ENCODE measurements at regions not wholly inside any gene's neighbourhood (a gene's known extent, or its start where the extent isn't known, plus 50 kb on each side); places are given as distances from the start of the nearest gene placed in this dataset.

DNA sequence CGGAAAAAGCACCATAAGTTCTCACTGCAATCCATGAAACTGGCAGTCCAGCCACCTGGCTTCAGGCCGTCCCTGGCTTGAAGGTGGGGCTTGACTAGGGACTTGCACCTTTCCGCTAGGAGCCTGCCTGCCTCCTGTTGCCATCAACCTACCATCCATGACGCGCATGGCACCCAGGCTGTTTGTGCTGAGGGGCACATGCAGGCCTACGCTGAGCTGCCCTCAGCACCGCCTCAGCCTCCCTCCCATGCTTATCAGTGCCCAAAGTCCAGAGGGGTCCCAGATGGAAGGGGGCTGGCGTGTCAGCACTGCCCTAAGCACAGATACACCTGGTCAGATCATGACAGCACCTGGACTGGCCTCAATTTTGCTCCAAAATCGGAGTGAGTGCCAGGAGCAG lies 190.2 kb upstream of the LYPLAL1 start:
- TF ChIP-seq, protein P1, sequence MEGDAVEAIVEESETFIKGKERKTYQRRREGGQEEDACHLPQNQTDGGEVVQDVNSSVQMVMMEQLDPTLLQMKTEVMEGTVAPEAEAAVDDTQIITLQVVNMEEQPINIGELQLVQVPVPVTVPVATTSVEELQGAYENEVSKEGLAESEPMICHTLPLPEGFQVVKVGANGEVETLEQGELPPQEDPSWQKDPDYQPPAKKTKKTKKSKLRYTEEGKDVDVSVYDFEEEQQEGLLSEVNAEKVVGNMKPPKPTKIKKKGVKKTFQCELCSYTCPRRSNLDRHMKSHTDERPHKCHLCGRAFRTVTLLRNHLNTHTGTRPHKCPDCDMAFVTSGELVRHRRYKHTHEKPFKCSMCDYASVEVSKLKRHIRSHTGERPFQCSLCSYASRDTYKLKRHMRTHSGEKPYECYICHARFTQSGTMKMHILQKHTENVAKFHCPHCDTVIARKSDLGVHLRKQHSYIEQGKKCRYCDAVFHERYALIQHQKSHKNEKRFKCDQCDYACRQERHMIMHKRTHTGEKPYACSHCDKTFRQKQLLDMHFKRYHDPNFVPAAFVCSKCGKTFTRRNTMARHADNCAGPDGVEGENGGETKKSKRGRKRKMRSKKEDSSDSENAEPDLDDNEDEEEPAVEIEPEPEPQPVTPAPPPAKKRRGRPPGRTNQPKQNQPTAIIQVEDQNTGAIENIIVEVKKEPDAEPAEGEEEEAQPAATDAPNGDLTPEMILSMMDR (IDR thresholded peaks at IDR 0.05): no peak
- no peak for TF ChIP-seq POLR2A (IDR thresholded peaks at IDR 0.05)

Data from esophagus squamous epithelium (tissue), 4 donors.